NAMALWA (cell line): ENCODE measurements at regions not wholly inside any gene's neighbourhood (a gene's known extent, or its start where the extent isn't known, plus 50 kb on each side); places are given as distances from the start of the nearest gene placed in this dataset.

ENCODE experiments used
- DNase-seq: peaks from one replicate; pipeline ENCODE4 v3.0.0-alpha.2; 2015; ENCODE audit warnings: low spot score

GRCh38 chr1:201749059-201749690, 79.8 kb upstream of the IPO9 start:
- DNase-seq = no peak

- no peak for DNase-seq
These were observed 78.8 kb upstream of the IPO9 start for GRCh38 chr1:201750120-201750519.

GRCh38 chr1:201750934-201751333, 78.0 kb upstream of the IPO9 start:
- no peak for DNase-seq

GRCh38 chr1:201751872-201752271, 77.1 kb upstream of the IPO9 start:
- no peak for DNase-seq

GRCh38 chr1:201752333-201752732, 76.6 kb upstream of the IPO9 start:
- no peak for DNase-seq

GRCh38 chr1:201753492-201753891, 75.5 kb upstream of the IPO9 start:
- no peak for DNase-seq

- DNase-seq = no peak
These were observed 74.6 kb upstream of the IPO9 start for GRCh38 chr1:201754353-201754752.

- no peak for DNase-seq
These were observed 73.8 kb upstream of the IPO9 start for GRCh38 chr1:201755200-201755599.

GRCh38 chr1:201756406-201756805, 72.6 kb upstream of the IPO9 start:
- DNase-seq = no peak

- DNase-seq = peak; percentile 31
These were observed 70.4 kb upstream of the IPO9 start for GRCh38 chr1:201758499-201759050.

- DNase-seq = no peak
These were observed 69.7 kb upstream of the IPO9 start for GRCh38 chr1:201759194-201759815.

- DNase-seq = no peak
These were observed 68.4 kb upstream of the IPO9 start for GRCh38 chr1:201760516-201760915.

GRCh38 chr1:201761178-201761577, 67.8 kb upstream of the IPO9 start:
- DNase-seq = no peak

GRCh38 chr1:201761871-201762270, 67.1 kb upstream of the IPO9 start:
- no peak for DNase-seq

GRCh38 chr1:201762381-201762780, 66.6 kb upstream of the IPO9 start:
- no peak for DNase-seq

GRCh38 chr1:201763455-201764140, 65.4 kb upstream of the IPO9 start:
- DNase-seq = no peak

GRCh38 chr1:201764166-201764565, 64.8 kb upstream of the IPO9 start:
- DNase-seq = no peak

- no peak for DNase-seq
These were observed 64.4 kb upstream of the IPO9 start for GRCh38 chr1:201764579-201764978.

- no peak for DNase-seq
These were observed 62.7 kb upstream of the IPO9 start for GRCh38 chr1:201766131-201766866.

GRCh38 chr1:201767339-201767738, 61.6 kb upstream of the IPO9 start:
- DNase-seq = no peak

- no peak for DNase-seq
These were observed 59.9 kb upstream of the IPO9 start for GRCh38 chr1:201769072-201769471.

- DNase-seq = no peak
These were observed 59.0 kb upstream of the IPO9 start for GRCh38 chr1:201769966-201770365.

- DNase-seq = no peak
These were observed 57.5 kb upstream of the IPO9 start for GRCh38 chr1:201771466-201771865.
